ENCODE measurements at regions not wholly inside any gene's neighbourhood (a gene's known extent, or its start where the extent isn't known, plus 50 kb on each side); places are given as distances from the start of the nearest gene placed in this dataset.

- FAIRE-seq (no peak), DNase-seq (ENCODE audit: insufficient read length, low spot score) (no peak)
Measured at GRCh38 chr2:789529-789928, 112.3 kb upstream of the TMEM18 start.

GRCh38 chr2:788227-789032 lies 111.2 kb upstream of the TMEM18 start:
- FAIRE-seq (no peak), DNase-seq (ENCODE audit: insufficient read length, low spot score) (no peak)
- no peak for TF ChIP-seq POLR2A (IDR thresholded peaks at IDR 0.05; ENCODE audit: low read depth, low read length)

More at GRCh38 chr2:789529-789928, 112.3 kb upstream of the TMEM18 start:
- no peak for TF ChIP-seq POLR2A (IDR thresholded peaks at IDR 0.05; ENCODE audit: low read depth, low read length)

- FAIRE-seq (no peak), DNase-seq (ENCODE audit: insufficient read length, low spot score) (no peak)
- no peak for TF ChIP-seq POLR2A (IDR thresholded peaks at IDR 0.05; ENCODE audit: low read depth, low read length)
Measured at GRCh38 chr2:784753-785152, 107.5 kb upstream of the TMEM18 start.

- DNase-seq (ENCODE audit: insufficient read length, low spot score) (no peak), FAIRE-seq (no peak)
- no peak for TF ChIP-seq POLR2A (IDR thresholded peaks at IDR 0.05; ENCODE audit: low read depth, low read length)
Measured at GRCh38 chr2:780581-780980, 103.4 kb upstream of the TMEM18 start.

GRCh38 chr2:780002-780401 lies 102.8 kb upstream of the TMEM18 start:
- no peak for TF ChIP-seq POLR2A (IDR thresholded peaks at IDR 0.05; ENCODE audit: low read depth, low read length)
- FAIRE-seq (no peak), DNase-seq (ENCODE audit: insufficient read length, low spot score) (no peak)

GRCh38 chr2:778731-779350 lies 101.6 kb upstream of the TMEM18 start:
- FAIRE-seq, result no peak
- no peak for TF ChIP-seq POLR2A (IDR thresholded peaks at IDR 0.05; ENCODE audit: low read depth, low read length)
- DNase-seq (ENCODE audit: insufficient read length, low spot score), result no peak

- DNase-seq (ENCODE audit: insufficient read length, low spot score) (no peak), FAIRE-seq (no peak)
- no peak for TF ChIP-seq POLR2A (IDR thresholded peaks at IDR 0.05; ENCODE audit: low read depth, low read length)
Measured at GRCh38 chr2:777546-777945, 100.3 kb upstream of the TMEM18 start.

GRCh38 chr2:777051-777450 lies 99.8 kb upstream of the TMEM18 start:
- no peak for DNase-seq (ENCODE audit: insufficient read length, low spot score)
- FAIRE-seq, result no peak
- no peak for TF ChIP-seq POLR2A (IDR thresholded peaks at IDR 0.05; ENCODE audit: low read depth, low read length)

- FAIRE-seq, result no peak
- TF ChIP-seq POLR2A (IDR thresholded peaks at IDR 0.05; ENCODE audit: low read depth, low read length), result no peak
- no peak for DNase-seq (ENCODE audit: insufficient read length, low spot score)
Measured at GRCh38 chr2:776487-776886, 99.3 kb upstream of the TMEM18 start.

- no peak for TF ChIP-seq POLR2A (IDR thresholded peaks at IDR 0.05; ENCODE audit: low read depth, low read length)
- no peak for FAIRE-seq
- DNase-seq (ENCODE audit: insufficient read length, low spot score), result no peak
Measured at GRCh38 chr2:776038-776437, 98.8 kb upstream of the TMEM18 start.

GRCh38 chr2:774436-774835 lies 97.2 kb upstream of the TMEM18 start:
- no peak for TF ChIP-seq POLR2A (IDR thresholded peaks at IDR 0.05; ENCODE audit: low read depth, low read length)
- DNase-seq (ENCODE audit: insufficient read length, low spot score), result no peak
- no peak for FAIRE-seq

- no peak for FAIRE-seq
- TF ChIP-seq POLR2A (IDR thresholded peaks at IDR 0.05; ENCODE audit: low read depth, low read length), result no peak
- DNase-seq (ENCODE audit: insufficient read length, low spot score), result no peak
Measured at GRCh38 chr2:773256-774160, 96.3 kb upstream of the TMEM18 start.

- FAIRE-seq (no peak), DNase-seq (ENCODE audit: insufficient read length, low spot score) (no peak)
- TF ChIP-seq POLR2A (IDR thresholded peaks at IDR 0.05; ENCODE audit: low read depth, low read length), result no peak
Measured at GRCh38 chr2:771538-771937, 94.3 kb upstream of the TMEM18 start.

GRCh38 chr2:770776-771175 lies 93.6 kb upstream of the TMEM18 start:
- TF ChIP-seq POLR2A (IDR thresholded peaks at IDR 0.05; ENCODE audit: low read depth, low read length), result no peak
- no peak for DNase-seq (ENCODE audit: insufficient read length, low spot score)
- FAIRE-seq, result no peak

All from H54 (cell line).